GM23338 (cell line): ENCODE measurements at regions not wholly inside any gene's neighbourhood (a gene's known extent, or its start where the extent isn't known, plus 50 kb on each side); places are given as distances from the start of the nearest gene placed in this dataset.

Source experiments
- ATAC-seq: fragments of 200-7000 bp; cut with Tn5 transposase; 3 replicates; pipeline ENCODE4 v1.9.1; 2020
- DNase-seq: peaks from one replicate; pipeline ENCODE4 v3.0.0-alpha.2; 2015; ENCODE audit warnings: low spot score
- H2AFZ ChIP-seq: fragments of 200-600 bp; sonication (generic); 2 replicates; pipeline ENCODE4 v1.8.0; 2016; ENCODE audit warnings: antibody characterized with exemption, mild to moderate bottlenecking, moderate library complexity
- H3F3A ChIP-seq: fragments of 200-600 bp; sonication (generic); replicated peaks from 2 replicates; pipeline ENCODE4 v1.8.0; 2017; ENCODE audit warnings: antibody characterized with exemption, mixed run types, low read depth
- H3K27ac ChIP-seq: fragments of 200-600 bp; sonication (generic); 2 replicates; pipeline ENCODE4 v1.6.1; 2016; ENCODE audit warnings: low read depth
- H3K27me3 ChIP-seq: fragments of 200-600 bp; sonication (generic); 2 replicates; pipeline ENCODE4 v1.8.0; 2016; ENCODE audit warnings: mild to moderate bottlenecking, mixed run types, moderate library complexity; ENCODE audit not compliant: insufficient read depth
- H3K36me3 ChIP-seq: fragments of 200-600 bp; sonication (generic); 2 replicates; pipeline ENCODE4 v1.8.0; 2016; ENCODE audit warnings: mild to moderate bottlenecking; ENCODE audit not compliant: insufficient read depth
- H3K4me1 ChIP-seq: fragments of 200-600 bp; sonication (generic); 2 replicates; pipeline ENCODE4 v1.8.0; 2016; ENCODE audit warnings: mild to moderate bottlenecking, moderate library complexity; ENCODE audit not compliant: insufficient read depth
- H3K4me2 ChIP-seq: fragments of 200-600 bp; sonication (generic); 2 replicates; pipeline ENCODE4 v1.7.1; 2017; ENCODE audit warnings: mixed run types
- H3K4me3 ChIP-seq: fragments of 200-600 bp; sonication (generic); 2 replicates; pipeline ENCODE4 v1.6.1; 2016; ENCODE audit warnings: mixed run types
- H3K79me2 ChIP-seq: fragments of 200-600 bp; sonication (generic); replicated peaks from 2 replicates; pipeline ENCODE4 v1.8.0; 2017; ENCODE audit warnings: mild to moderate bottlenecking; ENCODE audit not compliant: insufficient read depth
- H3K9me2 ChIP-seq: fragments of 200-600 bp; sonication (generic); 2 replicates; pipeline ENCODE4 v1.8.0; 2017; ENCODE audit not compliant: insufficient read depth
- H4K20me1 ChIP-seq: fragments of 200-600 bp; sonication (generic); replicated peaks from 2 replicates; pipeline ENCODE4 v1.8.0; 2017; ENCODE audit warnings: mild to moderate bottlenecking; ENCODE audit not compliant: insufficient read depth
- H3K27ac Mint-ChIP-seq: 2 replicates; pipeline ENCODE4 v1.8.0; 2020; ENCODE audit warnings: inconsistent platforms, mild to moderate bottlenecking, moderate library complexity, mixed read lengths
- H3K27me3 Mint-ChIP-seq: 3 replicates; pipeline ENCODE4 v1.8.0; 2022; ENCODE audit warnings: low read depth, mild to moderate bottlenecking, moderate library complexity, mixed read lengths, inconsistent platforms; ENCODE audit not compliant: insufficient read depth, poor library complexity
- H3K36me3 Mint-ChIP-seq: 3 replicates; pipeline ENCODE4 v1.8.0; 2021; ENCODE audit warnings: low read depth, mild to moderate bottlenecking, inconsistent platforms, moderate library complexity, mixed read lengths
- H3K4me1 Mint-ChIP-seq: 3 replicates; pipeline ENCODE4 v1.8.0; 2020; ENCODE audit warnings: mild to moderate bottlenecking, inconsistent platforms, mixed read lengths
- H3K4me3 Mint-ChIP-seq: 3 replicates; pipeline ENCODE4 v1.8.0; 2021; ENCODE audit warnings: moderate library complexity, mild to moderate bottlenecking, inconsistent platforms, mixed read lengths
- H3K9me3 Mint-ChIP-seq: 3 replicates; pipeline ENCODE4 v1.8.0; 2020; ENCODE audit warnings: moderate library complexity, mild to moderate bottlenecking, inconsistent platforms, mixed read lengths
- CREB1 ChIP-seq: fragments of 250-450 bp; sonication (Bioruptor Pico); IDR thresholded peaks from 2 replicates; pipeline ENCODE4 v1.5.0; 2020; ENCODE audit warnings: low read depth, mild to moderate bottlenecking, moderate library complexity
- EZH2 ChIP-seq: fragments of 200-600 bp; sonication (generic); IDR thresholded peaks from one replicate; pipeline ENCODE4 v1.8.0; 2017; ENCODE audit warnings: antibody characterized with exemption, mild to moderate bottlenecking, low read depth; ENCODE audit not compliant: unreplicated experiment
- EZH2phosphoT487 ChIP-seq: fragments of 200-600 bp; sonication (generic); IDR thresholded peaks from one replicate; pipeline ENCODE4 v1.8.1; 2018; ENCODE audit warnings: antibody characterized with exemption; ENCODE audit not compliant: unreplicated experiment
- JUNB ChIP-seq: IDR thresholded peaks from one replicate; pipeline ENCODE4 v1.6.1; 2016; ENCODE audit warnings: antibody characterized with exemption; ENCODE audit not compliant: unreplicated experiment
- NANOG ChIP-seq: IDR thresholded peaks from 2 replicates; pipeline ENCODE4 v1.6.1; 2016; ENCODE audit warnings: antibody characterized with exemption, borderline replicate concordance
- POLR2AphosphoS5 ChIP-seq: IDR thresholded peaks from 2 replicates; pipeline ENCODE4 v1.6.1; 2016; ENCODE audit warnings: antibody characterized with exemption, low read depth
- STAT1 ChIP-seq: IDR thresholded peaks from one replicate; pipeline ENCODE4 v1.6.1; 2016; ENCODE audit warnings: antibody characterized with exemption; ENCODE audit not compliant: unreplicated experiment
- ZNF114 ChIP-seq: fragments of 250-450 bp; sonication (Bioruptor Pico); IDR thresholded peaks from 2 replicates; pipeline ENCODE4 v1.5.0; 2020; ENCODE audit warnings: mild to moderate bottlenecking, moderate library complexity
- ZNF331 ChIP-seq: fragments of 250-450 bp; sonication (Bioruptor Pico); IDR thresholded peaks from 2 replicates; pipeline ENCODE4 v1.5.0; 2020; ENCODE audit warnings: low read depth, mild to moderate bottlenecking, moderate library complexity
- TF ChIP-seq, protein P1 (sequence below): fragments of 250-450 bp; sonication (Bioruptor Pico); IDR thresholded peaks from 2 replicates; pipeline ENCODE4 v1.5.0; 2020; ENCODE audit warnings: mild to moderate bottlenecking, moderate library complexity
- TF ChIP-seq, protein P2 (sequence below): IDR thresholded peaks from one replicate; pipeline ENCODE4 v1.6.1; 2018; ENCODE audit warnings: antibody characterized with exemption; ENCODE audit not compliant: unreplicated experiment
- TF ChIP-seq, protein P3 (sequence below): IDR thresholded peaks from 2 replicates; pipeline ENCODE4 v1.6.1; 2016; ENCODE audit warnings: antibody characterized with exemption
- TF ChIP-seq, protein P4 (sequence below), 2 experiments: fragments of 200-600 bp in 1 of 2; sonication (generic) in 1 of 2; conservative IDR thresholded peaks; 2 replicates each; pipeline versions ENCODE4 v1.5.1 to v1.6.1; 2016 to 2017; ENCODE audit warnings: antibody characterized with exemption in 2 of 2, low read depth in 2 of 2, mild to moderate bottlenecking in 2 of 2, moderate library complexity in 1 of 2

DNA sequence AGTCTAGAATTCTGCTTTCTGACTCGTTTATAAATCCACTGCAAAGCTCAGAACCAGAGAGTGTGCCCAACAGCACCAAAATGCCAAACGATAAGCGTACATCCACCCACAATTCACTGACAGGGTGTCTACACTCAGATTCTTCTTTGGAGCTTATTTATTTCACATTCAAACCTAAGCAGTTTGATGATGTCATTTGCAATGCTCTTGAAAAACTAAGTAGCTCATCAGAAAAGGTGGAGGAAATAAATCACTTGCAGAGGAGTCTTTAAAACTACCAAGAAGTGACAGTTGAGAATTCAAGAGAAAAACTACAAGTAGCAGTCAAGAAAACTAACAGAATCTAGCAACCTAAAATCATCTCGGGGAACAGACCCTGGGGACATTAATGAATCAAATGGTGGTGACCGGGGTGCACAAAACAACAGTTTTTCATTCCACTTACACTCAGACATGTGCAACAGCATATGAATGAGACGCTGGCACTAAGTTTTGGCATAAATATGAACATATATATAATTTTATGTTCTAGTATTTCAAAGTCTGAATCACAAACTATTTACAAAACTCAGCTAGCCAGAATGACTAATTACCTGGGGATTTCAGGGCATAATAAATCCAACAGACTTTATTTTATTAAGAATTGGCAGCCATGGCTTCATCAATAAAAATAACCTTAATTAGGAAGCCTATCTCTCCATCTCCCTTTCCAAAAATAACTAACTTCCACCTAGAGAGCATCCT is 119.4 kb downstream of the SIPA1L2 start:
- Histone ChIP-seq H3K4me3 (no peak overlapping the region), H4K20me1 (no peaks in the 10 kb centered on the region; the same call in 1 of the 2 replicates), H3K79me2 (0 out of 2 replicates have a peak, but pooled peaks cover 6% of the 10 kb centered on the region), H3K36me3 (no peaks in the 10 kb centered on the region), H3K27ac (no peak overlapping the region), H3K9me2 (no peaks in the 10 kb centered on the region), H3K4me2 (no peak overlapping the region), H2AFZ (no peak overlapping the region), H3F3A (no peaks in the 10 kb centered on the region), H3K4me1 (peaks cover 13% of the 10 kb centered on the region), H3K27me3 (no peaks in the 10 kb centered on the region)
- Mint-ChIP-seq H3K9me3 (no peaks in the 10 kb centered on the region), H3K36me3 (peaks cover 4% of the 10 kb centered on the region; the same call in 1 of the 3 replicates), H3K4me1 (peaks cover 46% of the 10 kb centered on the region), H3K4me3 (no peak overlapping the region), H3K27ac (no peak overlapping the region), H3K27me3 (peaks cover 6% of the 10 kb centered on the region)
- no peak for DNase-seq
- TF ChIP-seq STAT1 (no peak), CREB1 (CRISPR knock-in tag) (no peak), EZH2phosphoT487 (no peak), EZH2 (no peak), JUNB (no peak), ZNF331 (CRISPR knock-in tag) (no peak), POLR2AphosphoS5 (no peak), NANOG (no peak), ZNF114 (CRISPR knock-in tag) (no peak)
- TF ChIP-seq, protein P1, sequence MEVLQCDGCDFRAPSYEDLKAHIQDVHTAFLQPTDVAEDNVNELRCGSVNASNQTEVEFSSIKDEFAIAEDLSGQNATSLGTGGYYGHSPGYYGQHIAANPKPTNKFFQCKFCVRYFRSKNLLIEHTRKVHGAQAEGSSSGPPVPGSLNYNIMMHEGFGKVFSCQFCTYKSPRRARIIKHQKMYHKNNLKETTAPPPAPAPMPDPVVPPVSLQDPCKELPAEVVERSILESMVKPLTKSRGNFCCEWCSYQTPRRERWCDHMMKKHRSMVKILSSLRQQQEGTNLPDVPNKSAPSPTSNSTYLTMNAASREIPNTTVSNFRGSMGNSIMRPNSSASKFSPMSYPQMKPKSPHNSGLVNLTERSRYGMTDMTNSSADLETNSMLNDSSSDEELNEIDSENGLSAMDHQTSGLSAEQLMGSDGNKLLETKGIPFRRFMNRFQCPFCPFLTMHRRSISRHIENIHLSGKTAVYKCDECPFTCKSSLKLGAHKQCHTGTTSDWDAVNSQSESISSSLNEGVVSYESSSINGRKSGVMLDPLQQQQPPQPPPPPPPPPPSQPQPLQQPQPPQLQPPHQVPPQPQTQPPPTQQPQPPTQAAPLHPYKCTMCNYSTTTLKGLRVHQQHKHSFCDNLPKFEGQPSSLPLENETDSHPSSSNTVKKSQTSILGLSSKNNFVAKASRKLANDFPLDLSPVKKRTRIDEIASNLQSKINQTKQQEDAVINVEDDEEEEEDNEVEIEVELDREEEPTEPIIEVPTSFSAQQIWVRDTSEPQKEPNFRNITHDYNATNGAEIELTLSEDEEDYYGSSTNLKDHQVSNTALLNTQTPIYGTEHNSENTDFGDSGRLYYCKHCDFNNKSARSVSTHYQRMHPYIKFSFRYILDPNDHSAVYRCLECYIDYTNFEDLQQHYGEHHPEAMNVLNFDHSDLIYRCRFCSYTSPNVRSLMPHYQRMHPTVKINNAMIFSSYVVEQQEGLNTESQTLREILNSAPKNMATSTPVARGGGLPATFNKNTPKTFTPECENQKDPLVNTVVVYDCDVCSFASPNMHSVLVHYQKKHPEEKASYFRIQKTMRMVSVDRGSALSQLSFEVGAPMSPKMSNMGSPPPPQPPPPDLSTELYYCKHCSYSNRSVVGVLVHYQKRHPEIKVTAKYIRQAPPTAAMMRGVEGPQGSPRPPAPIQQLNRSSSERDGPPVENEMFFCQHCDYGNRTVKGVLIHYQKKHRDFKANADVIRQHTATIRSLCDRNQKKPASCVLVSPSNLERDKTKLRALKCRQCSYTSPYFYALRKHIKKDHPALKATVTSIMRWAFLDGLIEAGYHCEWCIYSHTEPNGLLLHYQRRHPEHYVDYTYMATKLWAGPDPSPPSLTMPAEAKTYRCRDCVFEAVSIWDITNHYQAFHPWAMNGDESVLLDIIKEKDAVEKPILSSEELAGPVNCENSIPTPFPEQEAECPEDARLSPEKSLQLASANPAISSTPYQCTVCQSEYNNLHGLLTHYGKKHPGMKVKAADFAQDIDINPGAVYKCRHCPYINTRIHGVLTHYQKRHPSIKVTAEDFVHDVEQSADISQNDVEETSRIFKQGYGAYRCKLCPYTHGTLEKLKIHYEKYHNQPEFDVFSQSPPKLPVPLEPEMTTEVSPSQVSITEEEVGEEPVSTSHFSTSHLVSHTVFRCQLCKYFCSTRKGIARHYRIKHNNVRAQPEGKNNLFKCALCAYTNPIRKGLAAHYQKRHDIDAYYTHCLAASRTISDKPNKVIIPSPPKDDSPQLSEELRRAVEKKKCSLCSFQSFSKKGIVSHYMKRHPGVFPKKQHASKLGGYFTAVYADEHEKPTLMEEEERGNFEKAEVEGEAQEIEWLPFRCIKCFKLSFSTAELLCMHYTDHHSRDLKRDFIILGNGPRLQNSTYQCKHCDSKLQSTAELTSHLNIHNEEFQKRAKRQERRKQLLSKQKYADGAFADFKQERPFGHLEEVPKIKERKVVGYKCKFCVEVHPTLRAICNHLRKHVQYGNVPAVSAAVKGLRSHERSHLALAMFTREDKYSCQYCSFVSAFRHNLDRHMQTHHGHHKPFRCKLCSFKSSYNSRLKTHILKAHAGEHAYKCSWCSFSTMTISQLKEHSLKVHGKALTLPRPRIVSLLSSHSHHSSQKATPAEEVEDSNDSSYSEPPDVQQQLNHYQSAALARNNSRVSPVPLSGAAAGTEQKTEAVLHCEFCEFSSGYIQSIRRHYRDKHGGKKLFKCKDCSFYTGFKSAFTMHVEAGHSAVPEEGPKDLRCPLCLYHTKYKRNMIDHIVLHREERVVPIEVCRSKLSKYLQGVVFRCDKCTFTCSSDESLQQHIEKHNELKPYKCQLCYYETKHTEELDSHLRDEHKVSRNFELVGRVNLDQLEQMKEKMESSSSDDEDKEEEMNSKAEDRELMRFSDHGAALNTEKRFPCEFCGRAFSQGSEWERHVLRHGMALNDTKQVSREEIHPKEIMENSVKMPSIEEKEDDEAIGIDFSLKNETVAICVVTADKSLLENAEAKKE (CRISPR knock-in tag), result no peak
- TF ChIP-seq, protein P2, sequence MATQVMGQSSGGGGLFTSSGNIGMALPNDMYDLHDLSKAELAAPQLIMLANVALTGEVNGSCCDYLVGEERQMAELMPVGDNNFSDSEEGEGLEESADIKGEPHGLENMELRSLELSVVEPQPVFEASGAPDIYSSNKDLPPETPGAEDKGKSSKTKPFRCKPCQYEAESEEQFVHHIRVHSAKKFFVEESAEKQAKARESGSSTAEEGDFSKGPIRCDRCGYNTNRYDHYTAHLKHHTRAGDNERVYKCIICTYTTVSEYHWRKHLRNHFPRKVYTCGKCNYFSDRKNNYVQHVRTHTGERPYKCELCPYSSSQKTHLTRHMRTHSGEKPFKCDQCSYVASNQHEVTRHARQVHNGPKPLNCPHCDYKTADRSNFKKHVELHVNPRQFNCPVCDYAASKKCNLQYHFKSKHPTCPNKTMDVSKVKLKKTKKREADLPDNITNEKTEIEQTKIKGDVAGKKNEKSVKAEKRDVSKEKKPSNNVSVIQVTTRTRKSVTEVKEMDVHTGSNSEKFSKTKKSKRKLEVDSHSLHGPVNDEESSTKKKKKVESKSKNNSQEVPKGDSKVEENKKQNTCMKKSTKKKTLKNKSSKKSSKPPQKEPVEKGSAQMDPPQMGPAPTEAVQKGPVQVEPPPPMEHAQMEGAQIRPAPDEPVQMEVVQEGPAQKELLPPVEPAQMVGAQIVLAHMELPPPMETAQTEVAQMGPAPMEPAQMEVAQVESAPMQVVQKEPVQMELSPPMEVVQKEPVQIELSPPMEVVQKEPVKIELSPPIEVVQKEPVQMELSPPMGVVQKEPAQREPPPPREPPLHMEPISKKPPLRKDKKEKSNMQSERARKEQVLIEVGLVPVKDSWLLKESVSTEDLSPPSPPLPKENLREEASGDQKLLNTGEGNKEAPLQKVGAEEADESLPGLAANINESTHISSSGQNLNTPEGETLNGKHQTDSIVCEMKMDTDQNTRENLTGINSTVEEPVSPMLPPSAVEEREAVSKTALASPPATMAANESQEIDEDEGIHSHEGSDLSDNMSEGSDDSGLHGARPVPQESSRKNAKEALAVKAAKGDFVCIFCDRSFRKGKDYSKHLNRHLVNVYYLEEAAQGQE, result no peak
- TF ChIP-seq, protein P3, sequence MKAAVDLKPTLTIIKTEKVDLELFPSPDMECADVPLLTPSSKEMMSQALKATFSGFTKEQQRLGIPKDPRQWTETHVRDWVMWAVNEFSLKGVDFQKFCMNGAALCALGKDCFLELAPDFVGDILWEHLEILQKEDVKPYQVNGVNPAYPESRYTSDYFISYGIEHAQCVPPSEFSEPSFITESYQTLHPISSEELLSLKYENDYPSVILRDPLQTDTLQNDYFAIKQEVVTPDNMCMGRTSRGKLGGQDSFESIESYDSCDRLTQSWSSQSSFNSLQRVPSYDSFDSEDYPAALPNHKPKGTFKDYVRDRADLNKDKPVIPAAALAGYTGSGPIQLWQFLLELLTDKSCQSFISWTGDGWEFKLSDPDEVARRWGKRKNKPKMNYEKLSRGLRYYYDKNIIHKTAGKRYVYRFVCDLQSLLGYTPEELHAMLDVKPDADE, result no peak
- TF ChIP-seq, protein P4, sequence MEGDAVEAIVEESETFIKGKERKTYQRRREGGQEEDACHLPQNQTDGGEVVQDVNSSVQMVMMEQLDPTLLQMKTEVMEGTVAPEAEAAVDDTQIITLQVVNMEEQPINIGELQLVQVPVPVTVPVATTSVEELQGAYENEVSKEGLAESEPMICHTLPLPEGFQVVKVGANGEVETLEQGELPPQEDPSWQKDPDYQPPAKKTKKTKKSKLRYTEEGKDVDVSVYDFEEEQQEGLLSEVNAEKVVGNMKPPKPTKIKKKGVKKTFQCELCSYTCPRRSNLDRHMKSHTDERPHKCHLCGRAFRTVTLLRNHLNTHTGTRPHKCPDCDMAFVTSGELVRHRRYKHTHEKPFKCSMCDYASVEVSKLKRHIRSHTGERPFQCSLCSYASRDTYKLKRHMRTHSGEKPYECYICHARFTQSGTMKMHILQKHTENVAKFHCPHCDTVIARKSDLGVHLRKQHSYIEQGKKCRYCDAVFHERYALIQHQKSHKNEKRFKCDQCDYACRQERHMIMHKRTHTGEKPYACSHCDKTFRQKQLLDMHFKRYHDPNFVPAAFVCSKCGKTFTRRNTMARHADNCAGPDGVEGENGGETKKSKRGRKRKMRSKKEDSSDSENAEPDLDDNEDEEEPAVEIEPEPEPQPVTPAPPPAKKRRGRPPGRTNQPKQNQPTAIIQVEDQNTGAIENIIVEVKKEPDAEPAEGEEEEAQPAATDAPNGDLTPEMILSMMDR (conservative IDR thresholded peaks at IDR 0.05; ENCODE audit: low read depth in 2 of 2), result no peak
- no peak for ATAC-seq
